NCI-H345 treated with DMSO at 0.1 percent for 48 hours (cell line): ENCODE measurements at regions not wholly inside any gene's neighbourhood (a gene's known extent, or its start where the extent isn't known, plus 50 kb on each side); places are given as distances from the start of the nearest gene placed in this dataset.

Source experiments
- DNase-seq: peaks from one replicate; lab custom pipeline; 2025; ENCODE audit not compliant: unreplicated experiment; lab: John Stamatoyannopoulos, UW

- DNase-seq = no peak
Observed at GRCh38 chr20:17100506-17100905, 126.3 kb upstream of the PCSK2 start.

- DNase-seq = no peak
Observed at GRCh38 chr20:17107127-17107526, 119.7 kb upstream of the PCSK2 start.

GRCh38 chr20:17108896-17109295 is 117.9 kb upstream of the PCSK2 start:
- no peak for DNase-seq

- DNase-seq = peak; percentile 19
Observed at GRCh38 chr20:17109307-17109706, 117.5 kb upstream of the PCSK2 start.

GRCh38 chr20:17128206-17128605 is 98.6 kb upstream of the PCSK2 start:
- DNase-seq = no peak

GRCh38 chr20:17129089-17129488 is 97.8 kb upstream of the PCSK2 start:
- DNase-seq = no peak

GRCh38 chr20:17137692-17138091 is 89.1 kb upstream of the PCSK2 start:
- DNase-seq = no peak

GRCh38 chr20:17138237-17138636 is 88.6 kb upstream of the PCSK2 start:
- DNase-seq = no peak

GRCh38 chr20:17140894-17141293 is 85.9 kb upstream of the PCSK2 start:
- no peak for DNase-seq

GRCh38 chr20:17141568-17141967 is 85.3 kb upstream of the PCSK2 start:
- no peak for DNase-seq

- DNase-seq = no peak
Observed at GRCh38 chr20:17142666-17143065, 84.2 kb upstream of the PCSK2 start.

- no peak for DNase-seq
Observed at GRCh38 chr20:17150858-17151257, 76.0 kb upstream of the PCSK2 start.

- peak; percentile 39 for DNase-seq
Observed at GRCh38 chr20:17155401-17155800, 71.4 kb upstream of the PCSK2 start.

- no peak for DNase-seq
Observed at GRCh38 chr20:17158701-17159100, 68.1 kb upstream of the PCSK2 start.

- DNase-seq = no peak
Observed at GRCh38 chr20:17161673-17162481, 65.0 kb upstream of the PCSK2 start.

GRCh38 chr20:17168026-17168612 is 58.7 kb upstream of the PCSK2 start:
- DNase-seq = no peak

- DNase-seq = peak; percentile 94
Observed at GRCh38 chr20:17169585-17170136, 57.2 kb upstream of the PCSK2 start.

- DNase-seq = no peak
Observed at GRCh38 chr20:17171746-17172280, 55.0 kb upstream of the PCSK2 start.

GRCh38 chr20:17172836-17173516 is 53.9 kb upstream of the PCSK2 start:
- DNase-seq = no peak
